Neural progenitor cell (in vitro differentiated cells): ENCODE measurements at regions not wholly inside any gene's neighbourhood (a gene's known extent, or its start where the extent isn't known, plus 50 kb on each side); places are given as distances from the start of the nearest gene placed in this dataset.

ENCODE experiments used
- CTCF ChIP-seq: fragments of 200-600 bp; sonication (generic); IDR thresholded peaks from 2 replicates; pipeline ENCODE4 v1.5.1; 2017; ENCODE audit warnings: antibody characterized with exemption, mild to moderate bottlenecking
- EZH2 ChIP-seq: fragments of 200-600 bp; sonication (generic); IDR thresholded peaks from 2 replicates; pipeline ENCODE4 v1.6.1; 2017; ENCODE audit warnings: antibody characterized with exemption, mild to moderate bottlenecking, moderate library complexity

- TF ChIP-seq EZH2 (no peak), CTCF (no peak)
Measured at GRCh38 chr2:147441182-147441581, 403.6 kb upstream of the ACVR2A start.
